Effector memory CD4-positive, alpha-beta T cell (primary cell): ENCODE measurements at regions not wholly inside any gene's neighbourhood (a gene's known extent, or its start where the extent isn't known, plus 50 kb on each side); places are given as distances from the start of the nearest gene placed in this dataset.

ENCODE experiments used
- DNase-seq, 3 donors: peaks; one replicate each; pipeline ENCODE4 v3.0.0-alpha.2; 2020
- H3K27ac ChIP-seq: 2 replicates; pipeline ENCODE4 v1.7.0; 2013; ENCODE audit warnings: mild to moderate bottlenecking, low read length, moderate library complexity; ENCODE audit not compliant: insufficient read depth, poor library complexity, severe bottlenecking
- H3K27me3 ChIP-seq: replicated peaks from 2 replicates; pipeline ENCODE4 v1.7.0; 2013; ENCODE audit warnings: mild to moderate bottlenecking, low read length; ENCODE audit not compliant: insufficient read depth, control insufficient read depth, poor library complexity, severe bottlenecking
- H3K36me3 ChIP-seq: 2 replicates; pipeline ENCODE4 v1.7.0; 2013; ENCODE audit warnings: mild to moderate bottlenecking, low read length, moderate library complexity; ENCODE audit not compliant: control insufficient read depth, insufficient read depth
- H3K4me1 ChIP-seq: 2 replicates; pipeline ENCODE4 v1.7.0; 2013; ENCODE audit warnings: low read length, mild to moderate bottlenecking; ENCODE audit not compliant: control insufficient read depth, insufficient read depth, poor library complexity, severe bottlenecking
- H3K4me3 ChIP-seq: 2 replicates; pipeline ENCODE4 v1.7.0; 2013; ENCODE audit warnings: low read length, low read depth, mild to moderate bottlenecking; ENCODE audit not compliant: insufficient read depth, poor library complexity, severe bottlenecking
- H3K9me3 ChIP-seq: 2 replicates; pipeline ENCODE4 v1.7.0; 2013; ENCODE audit warnings: mild to moderate bottlenecking, low read length, moderate library complexity; ENCODE audit not compliant: control insufficient read depth

DNA sequence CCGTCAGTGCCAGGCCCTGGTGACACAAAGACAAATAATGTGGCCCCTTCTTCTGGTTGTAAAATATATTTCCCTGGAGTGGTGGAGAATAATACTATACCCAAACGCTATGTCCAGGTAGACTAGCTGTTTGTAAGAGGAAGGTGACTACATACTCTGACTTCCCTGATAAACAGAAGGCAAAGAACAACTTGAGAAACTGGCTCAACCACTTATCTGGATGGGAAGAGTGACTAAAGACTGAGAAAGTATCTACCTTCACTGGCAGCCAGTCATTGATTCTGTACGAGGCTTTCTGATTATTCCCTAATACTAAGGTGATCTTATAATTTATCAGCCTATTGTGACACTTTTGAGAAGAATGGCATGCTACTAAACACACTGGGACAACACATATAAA lies 569.7 kb downstream of the EPHA7 start:
- no peak overlapping the region for H3K27ac ChIP-seq
- no peak for DNase-seq
- H3K9me3 ChIP-seq, result no peaks in the 10 kb centered on the region
- no peaks in the 10 kb centered on the region for H3K4me1 ChIP-seq
- no peaks in the 10 kb centered on the region for H3K36me3 ChIP-seq
- no peak overlapping the region for H3K4me3 ChIP-seq
- no peaks in the 10 kb centered on the region for H3K27me3 ChIP-seq

DNA sequence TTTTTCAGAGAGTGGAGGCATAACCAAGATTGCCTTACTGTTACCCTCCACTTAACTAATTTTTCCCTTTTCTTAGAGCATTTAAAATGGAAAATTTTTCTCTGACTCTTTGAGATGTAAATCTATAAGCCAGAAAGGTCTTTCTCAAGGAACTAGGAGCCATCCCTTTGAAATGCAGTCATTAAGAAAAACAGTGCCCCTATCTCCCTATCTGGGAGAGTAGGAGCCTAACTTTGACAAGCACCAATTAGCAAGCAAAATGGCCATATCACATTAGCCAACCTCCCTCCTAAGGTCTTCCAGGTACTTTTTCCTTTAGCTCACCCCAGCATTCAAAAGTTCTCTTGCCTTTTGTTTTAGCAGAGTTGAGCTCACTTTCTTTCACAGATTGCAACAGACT lies 570.5 kb downstream of the EPHA7 start:
- H3K36me3 ChIP-seq, result no peaks in the 10 kb centered on the region
- H3K27me3 ChIP-seq, result no peaks in the 10 kb centered on the region
- no peak overlapping the region for H3K27ac ChIP-seq
- H3K4me1 ChIP-seq, result no peaks in the 10 kb centered on the region
- no peaks in the 10 kb centered on the region for H3K9me3 ChIP-seq
- no peak for DNase-seq
- H3K4me3 ChIP-seq, result no peak overlapping the region

DNA sequence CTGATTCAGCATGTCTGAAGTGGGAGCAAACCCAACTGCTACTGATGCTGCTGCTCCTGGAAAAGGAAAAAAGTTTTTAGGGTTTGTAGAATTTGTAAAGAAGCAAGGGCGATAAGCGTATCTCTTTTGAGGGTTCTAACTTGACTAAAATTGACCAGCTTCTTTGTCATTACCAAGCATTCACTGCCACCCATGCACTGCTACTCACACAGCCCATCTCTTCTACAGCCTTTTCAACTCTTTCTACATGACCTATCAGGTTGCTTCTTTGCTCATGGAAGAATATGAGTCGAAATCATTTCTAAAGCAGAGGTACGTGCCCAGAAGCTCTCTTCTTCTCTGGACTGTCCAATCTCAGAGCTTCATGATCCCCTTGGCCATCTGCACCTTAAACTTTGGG lies 570.9 kb downstream of the EPHA7 start:
- no peak for DNase-seq
- Histone ChIP-seq H3K4me3 (no peak overlapping the region), H3K9me3 (no peaks in the 10 kb centered on the region), H3K27me3 (no peaks in the 10 kb centered on the region), H3K36me3 (no peaks in the 10 kb centered on the region), H3K4me1 (no peaks in the 10 kb centered on the region), H3K27ac (no peak overlapping the region)

DNA sequence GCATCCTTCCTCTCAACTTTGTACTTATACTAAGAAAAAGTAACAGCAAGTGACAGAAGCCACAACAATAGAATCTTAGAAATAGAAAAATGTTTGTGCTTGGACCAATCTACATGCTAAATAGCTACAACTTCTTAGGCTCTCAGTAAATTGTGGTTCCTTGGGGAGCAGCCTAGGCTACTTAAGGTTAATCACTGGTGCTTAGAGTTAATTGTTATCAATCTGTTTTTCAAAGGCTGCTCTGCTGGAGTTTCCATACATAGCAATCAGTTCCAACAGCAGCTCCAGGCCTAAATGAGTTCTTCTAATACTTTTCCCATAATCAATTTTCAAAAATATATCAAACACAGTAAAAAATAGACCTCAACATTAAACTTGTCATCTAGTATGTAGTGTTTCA lies 571.4 kb downstream of the EPHA7 start:
- DNase-seq, result no peak
- Histone ChIP-seq H3K4me1 (no peaks in the 10 kb centered on the region), H3K9me3 (no peaks in the 10 kb centered on the region), H3K27me3 (no peaks in the 10 kb centered on the region), H3K36me3 (no peaks in the 10 kb centered on the region), H3K4me3 (no peak overlapping the region), H3K27ac (no peak overlapping the region)

DNA sequence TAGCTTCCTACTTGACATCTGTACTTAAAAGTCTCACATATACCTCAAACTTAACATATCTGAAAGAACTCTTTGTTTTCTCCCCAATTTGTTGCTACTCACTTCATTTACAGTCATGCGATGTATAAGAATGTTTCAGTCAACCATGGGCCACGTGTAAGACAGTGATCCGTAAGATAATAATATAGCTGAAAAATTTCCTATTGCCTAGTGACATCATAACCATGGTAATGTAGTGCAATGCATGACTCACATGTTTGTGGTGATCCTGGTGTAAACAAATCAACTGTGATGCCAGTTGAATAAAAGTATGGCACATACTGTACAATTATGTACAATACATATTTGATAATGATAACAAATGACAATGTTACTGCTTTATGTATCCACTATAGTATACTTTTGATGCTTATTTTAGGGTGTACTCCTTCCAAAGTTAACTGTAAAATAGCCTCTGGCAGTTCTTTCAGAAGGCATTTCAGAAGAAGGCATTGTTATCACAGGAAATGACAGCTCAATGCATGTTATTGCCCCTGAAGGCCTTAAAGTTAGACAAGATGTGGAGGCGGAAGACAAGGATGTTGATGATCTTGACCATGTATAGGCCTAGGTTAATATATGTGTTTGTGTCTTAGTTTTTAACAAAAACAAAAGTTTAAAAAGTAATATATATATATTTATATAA lies 579.0 kb downstream of the EPHA7 start:
- H3K4me1 ChIP-seq, result no peaks in the 10 kb centered on the region
- no peaks in the 10 kb centered on the region for H3K27me3 ChIP-seq
- no peak overlapping the region for H3K27ac ChIP-seq
- DNase-seq, result no peak
- H3K4me3 ChIP-seq, result no peak overlapping the region
- H3K9me3 ChIP-seq, result no peaks in the 10 kb centered on the region
- no peaks in the 10 kb centered on the region for H3K36me3 ChIP-seq

DNA sequence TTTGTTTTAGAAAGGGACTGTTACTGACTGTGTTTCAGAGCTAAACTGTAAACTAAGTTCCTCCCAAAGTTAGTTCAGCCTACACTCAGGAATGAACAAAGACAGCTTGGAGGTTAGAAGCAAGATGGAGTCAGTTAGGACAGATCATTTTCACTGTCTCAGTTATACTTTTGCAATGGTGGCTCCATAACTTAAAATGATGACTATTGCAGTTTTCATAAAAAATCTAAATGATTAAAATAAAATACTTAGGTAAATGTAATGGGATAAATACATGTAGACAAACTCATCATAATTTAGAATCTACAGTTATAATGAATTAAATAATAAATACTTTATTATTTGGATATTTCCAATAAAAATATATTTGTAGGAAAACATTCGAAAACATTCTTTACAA lies 590.6 kb downstream of the EPHA7 start:
- DNase-seq, result no peak
- H3K36me3 ChIP-seq, result no peaks in the 10 kb centered on the region
- no peak overlapping the region for H3K4me3 ChIP-seq
- no peaks in the 10 kb centered on the region for H3K4me1 ChIP-seq
- no peak overlapping the region for H3K27ac ChIP-seq
- H3K27me3 ChIP-seq, result no peaks in the 10 kb centered on the region
- H3K9me3 ChIP-seq, result no peaks in the 10 kb centered on the region

DNA sequence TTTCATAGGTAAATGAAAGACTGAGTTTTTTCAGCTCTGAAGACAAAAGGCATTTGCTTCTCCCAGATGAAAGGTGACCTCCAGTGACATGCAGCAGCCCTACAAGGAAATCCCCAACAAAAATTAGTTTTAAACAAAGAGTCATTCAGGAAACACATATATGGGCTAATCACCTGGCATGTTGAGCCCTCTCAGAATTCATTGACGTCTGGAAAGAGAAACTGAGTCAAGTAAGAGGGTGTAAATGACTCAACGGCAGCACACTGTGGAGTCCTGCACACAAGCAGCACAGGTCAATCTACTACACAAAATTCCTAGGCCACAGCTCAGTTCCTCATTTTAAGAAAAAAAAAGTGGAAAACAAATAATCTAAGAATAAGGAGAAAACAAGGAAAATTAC lies 592.3 kb downstream of the EPHA7 start:
- H3K27me3 ChIP-seq, result no peaks in the 10 kb centered on the region
- no peak overlapping the region for H3K27ac ChIP-seq
- no peak overlapping the region for H3K4me3 ChIP-seq
- DNase-seq, result no peak
- H3K36me3 ChIP-seq, result no peaks in the 10 kb centered on the region
- H3K9me3 ChIP-seq, result no peaks in the 10 kb centered on the region
- H3K4me1 ChIP-seq, result no peaks in the 10 kb centered on the region

DNA sequence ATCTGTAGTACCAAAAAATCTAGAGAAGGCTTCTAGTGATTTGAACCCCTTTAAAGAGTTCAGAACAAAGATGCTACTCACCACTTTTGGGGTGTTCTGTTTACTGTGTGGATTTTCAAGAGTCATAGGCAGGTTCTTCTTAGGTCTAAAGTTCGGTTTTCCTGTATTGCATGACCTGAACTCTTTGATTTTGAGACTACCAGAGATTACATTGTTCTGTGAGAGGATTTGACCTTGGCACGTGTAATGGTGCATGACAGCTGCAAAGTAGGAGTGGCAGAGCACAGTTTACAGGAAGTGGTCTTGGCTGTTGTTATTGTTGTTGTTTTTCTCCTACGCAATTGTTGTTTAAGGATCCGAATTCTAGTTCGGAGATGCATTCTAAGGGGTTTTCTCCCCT lies 592.7 kb downstream of the EPHA7 start:
- Histone ChIP-seq H3K27me3 (no peaks in the 10 kb centered on the region), H3K36me3 (no peaks in the 10 kb centered on the region), H3K4me3 (no peak overlapping the region), H3K9me3 (no peaks in the 10 kb centered on the region), H3K27ac (no peak overlapping the region), H3K4me1 (no peaks in the 10 kb centered on the region)
- no peak for DNase-seq

DNA sequence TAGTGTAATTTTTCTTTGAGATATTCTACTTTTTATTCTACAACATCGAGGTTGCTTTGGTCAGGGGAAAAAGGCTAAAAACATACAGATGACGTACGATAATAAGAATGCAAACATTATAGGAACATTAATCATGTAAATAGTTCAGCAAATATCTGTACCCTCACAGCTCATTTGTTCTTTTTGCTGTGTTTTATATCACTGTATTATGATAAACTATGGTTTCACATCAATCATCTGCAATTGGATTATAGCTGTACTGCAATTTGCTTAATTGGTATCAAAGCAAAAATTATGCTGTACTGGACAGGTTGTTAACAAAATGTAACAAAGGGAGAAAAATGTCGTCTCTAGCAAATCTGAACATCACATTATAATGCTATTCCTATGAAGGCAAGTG lies 597.1 kb downstream of the EPHA7 start:
- H3K27me3 ChIP-seq, result no peaks in the 10 kb centered on the region
- no peaks in the 10 kb centered on the region for H3K36me3 ChIP-seq
- H3K4me3 ChIP-seq, result no peak overlapping the region
- H3K9me3 ChIP-seq, result no peaks in the 10 kb centered on the region
- H3K4me1 ChIP-seq, result no peaks in the 10 kb centered on the region
- DNase-seq, result no peak
- no peak overlapping the region for H3K27ac ChIP-seq

DNA sequence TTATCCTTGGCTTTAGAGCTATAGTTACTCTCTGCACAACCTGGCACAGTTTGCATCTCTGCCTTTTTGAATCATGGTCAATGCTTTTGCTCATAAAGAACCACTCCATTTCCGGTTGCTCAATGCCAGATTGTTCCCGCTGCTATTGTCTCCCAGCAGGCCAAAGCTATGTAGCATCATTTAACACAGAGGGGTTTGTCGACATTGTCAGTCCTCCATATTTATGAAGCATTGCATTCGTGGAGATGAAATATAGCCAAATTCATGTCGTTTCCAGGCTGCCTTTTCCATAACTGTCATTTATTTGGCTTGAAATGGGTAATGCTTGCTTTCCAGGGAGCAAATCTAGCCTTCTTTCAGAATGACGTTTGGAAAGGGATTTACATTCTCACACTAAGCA lies 598.8 kb downstream of the EPHA7 start:
- H3K27me3 ChIP-seq, result no peaks in the 10 kb centered on the region

More for the DNA sequence above, 598.8 kb downstream of the EPHA7 start:
- Histone ChIP-seq H3K27ac (no peak overlapping the region), H3K4me1 (no peaks in the 10 kb centered on the region), H3K36me3 (no peaks in the 10 kb centered on the region), H3K4me3 (no peak overlapping the region), H3K9me3 (no peaks in the 10 kb centered on the region)
- DNase-seq, result no peak
